ENCODE measurements at regions not wholly inside any gene's neighbourhood (a gene's known extent, or its start where the extent isn't known, plus 50 kb on each side); places are given as distances from the start of the nearest gene placed in this dataset.

DNA sequence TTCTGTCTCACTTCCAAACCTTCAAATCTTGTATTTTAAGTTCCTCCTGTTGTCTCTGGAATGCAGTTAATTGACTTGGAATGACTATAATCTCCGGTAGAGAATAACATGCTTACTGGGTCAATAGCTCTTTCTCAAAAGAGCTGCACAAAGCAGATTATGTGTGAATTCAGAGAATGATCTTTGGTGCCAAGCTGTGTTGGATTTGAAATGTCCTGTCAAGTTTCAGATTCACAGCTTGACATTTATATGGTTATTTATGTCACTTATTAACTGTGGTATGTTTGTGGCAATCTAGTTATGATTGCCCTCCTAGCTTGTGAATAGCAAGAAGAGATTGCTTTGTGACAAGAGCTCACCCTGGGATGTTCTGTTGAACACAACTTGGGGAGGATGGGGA lies 128.3 kb upstream of the KCNE2 start:
- DNase-seq, result no peak
- intact Hi-C loops (cut with DNase I), result no loop called here
- H3K36me3 ChIP-seq, result no peaks in the 10 kb centered on the region
- TF ChIP-seq CTCF (IDR thresholded peaks at IDR 0.05), result no peak
- no peak overlapping the region for H3K4me3 ChIP-seq
- H3K27me3 ChIP-seq, result no peaks in the 10 kb centered on the region
- no peak for ATAC-seq
- no peaks in the 10 kb centered on the region for H3K4me1 ChIP-seq
- H3K27ac ChIP-seq, result no peak overlapping the region
- no peaks in the 10 kb centered on the region for H3K9me3 ChIP-seq

GRCh38 chr21:34242973-34243372 lies 120.8 kb upstream of the KCNE2 start:
- H3K9me3 ChIP-seq, result no peaks in the 10 kb centered on the region
- H3K27ac ChIP-seq, result no peak overlapping the region
- no peaks in the 10 kb centered on the region for H3K36me3 ChIP-seq
- intact Hi-C loops (cut with DNase I), result no loop called here
- H3K27me3 ChIP-seq, result no peaks in the 10 kb centered on the region
- TF ChIP-seq CTCF (IDR thresholded peaks at IDR 0.05), result no peak
- H3K4me3 ChIP-seq, result no peak overlapping the region
- DNase-seq (no peak), ATAC-seq (peak; percentile 24)
- H3K4me1 ChIP-seq, result no peaks in the 10 kb centered on the region

DNA sequence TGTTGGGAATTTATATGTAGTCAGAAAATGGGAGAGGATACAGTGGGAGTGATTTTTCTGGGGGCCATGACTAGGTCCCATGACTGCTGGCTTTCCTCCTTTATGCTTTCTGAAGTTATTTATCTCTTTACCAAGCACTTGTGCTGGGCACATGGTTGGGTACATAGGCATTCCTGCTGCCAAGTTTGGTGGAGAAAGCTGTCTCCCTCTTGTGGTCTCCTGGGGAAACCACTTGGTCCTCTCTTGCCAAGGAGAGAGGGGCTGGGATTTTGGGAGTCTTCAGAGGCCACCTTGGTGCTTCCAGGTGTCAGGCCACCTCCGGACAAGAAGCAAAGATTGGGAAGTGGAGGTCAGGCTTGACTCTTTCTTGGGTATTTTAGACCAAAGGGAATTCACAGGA lies 120.2 kb upstream of the KCNE2 start:
- peak; percentile 45 for TF ChIP-seq CTCF (IDR thresholded peaks at IDR 0.05)
- Histone ChIP-seq H3K9me3 (no peaks in the 10 kb centered on the region), H3K4me1 (no peaks in the 10 kb centered on the region), H3K27me3 (no peaks in the 10 kb centered on the region), H3K4me3 (no peak overlapping the region), H3K36me3 (no peaks in the 10 kb centered on the region), H3K27ac (no peak overlapping the region)
- intact Hi-C loops (cut with DNase I), result no loop called here
- DNase-seq (no peak), ATAC-seq (peak; percentile 76)

GRCh38 chr21:34252751-34253150 lies 111.1 kb upstream of the KCNE2 start:
- ATAC-seq (no peak), DNase-seq (no peak)
- H3K4me3 ChIP-seq, result no peak overlapping the region
- TF ChIP-seq CTCF (IDR thresholded peaks at IDR 0.05), result no peak
- H3K36me3 ChIP-seq, result no peaks in the 10 kb centered on the region
- peaks cover 4% of the 10 kb centered on the region for H3K9me3 ChIP-seq
- intact Hi-C loops (cut with DNase I), result no loop called here
- H3K4me1 ChIP-seq, result no peaks in the 10 kb centered on the region
- no peaks in the 10 kb centered on the region for H3K27me3 ChIP-seq
- H3K27ac ChIP-seq, result no peak overlapping the region

DNA sequence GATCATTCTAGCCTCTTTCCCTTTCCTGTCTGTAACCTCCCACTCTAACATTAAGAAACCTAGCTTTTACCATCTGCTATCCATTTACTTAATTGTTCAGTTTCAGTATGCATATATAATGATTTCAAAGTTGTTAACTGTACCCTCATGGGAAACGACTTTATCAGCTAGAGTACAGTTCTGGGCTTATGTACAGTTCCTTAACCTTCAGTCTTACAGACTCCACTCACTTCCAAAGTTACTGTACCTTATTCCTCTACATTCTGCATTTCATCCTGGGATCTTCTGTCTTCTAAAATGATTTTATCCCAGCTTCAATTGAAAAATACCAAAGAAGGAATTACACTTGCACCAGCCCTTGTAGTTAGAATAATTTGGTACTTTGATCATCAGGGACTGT lies 108.7 kb upstream of the KCNE2 start:
- Histone ChIP-seq H3K27me3 (no peaks in the 10 kb centered on the region), H3K36me3 (no peaks in the 10 kb centered on the region), H3K27ac (no peak overlapping the region), H3K4me1 (no peaks in the 10 kb centered on the region), H3K9me3 (peaks cover 4% of the 10 kb centered on the region), H3K4me3 (no peak overlapping the region)
- ATAC-seq (no peak), DNase-seq (no peak)
- TF ChIP-seq CTCF (IDR thresholded peaks at IDR 0.05), result no peak
- intact Hi-C loops (cut with DNase I), result no loop called here

- DNase-seq, result no peak
- H3K9me3 ChIP-seq, result peaks cover 2% of the 10 kb centered on the region
- H3K36me3 ChIP-seq, result no peaks in the 10 kb centered on the region
- no peak for TF ChIP-seq CTCF (IDR thresholded peaks at IDR 0.05)
- H3K4me3 ChIP-seq, result no peak overlapping the region
- no peaks in the 10 kb centered on the region for H3K4me1 ChIP-seq
- no peaks in the 10 kb centered on the region for H3K27me3 ChIP-seq
- intact Hi-C loops (cut with DNase I), result no loop called here
- no peak overlapping the region for H3K27ac ChIP-seq
- ATAC-seq, result no peak
Measured at GRCh38 chr21:34260277-34261008, 103.4 kb upstream of the KCNE2 start.
